H1 (cell line): ENCODE measurements at regions not wholly inside any gene's neighbourhood (a gene's known extent, or its start where the extent isn't known, plus 50 kb on each side); places are given as distances from the start of the nearest gene placed in this dataset.

Experiments used
- CTCF ChIA-PET: fragments of 300-600 bp; sonication (Branson Sonifier 250); formaldehyde crosslinking; loops from one replicate; lab custom pipeline; 2021; ENCODE audit not compliant: partially characterized antibody; lab: Charles Lee
- POLR2A ChIA-PET: fragments of 300-600 bp; sonication (Branson Sonifier 250); formaldehyde crosslinking; loops from one replicate; lab custom pipeline; 2021; ENCODE audit warnings: inconsistent platforms; ENCODE audit not compliant: partially characterized antibody; lab: Charles Lee
- DNase-seq, 2 experiments: peaks; one replicate each; pipeline versions ENCODE4 v3.0.0 to v3.0.0-alpha.2; 2010 to 2022; ENCODE audit warnings: low spot score in 2 of 2, low read depth in 1 of 2, mixed read lengths in 1 of 2
- FAIRE-seq: peaks from 2 replicates; lab custom pipeline; 2011; peaks lifted over from hg19 to GRCh38; lab: Jason Lieb, UNC
- H2AFZ ChIP-seq: 2 replicates; pipeline ENCODE4 v1.8.1; 2012; ENCODE audit warnings: low read length, inconsistent platforms
- H2AK5ac ChIP-seq: 2 replicates; pipeline ENCODE4 v1.6.1; 2013; ENCODE audit warnings: low read depth, low read length
- H2BK120ac ChIP-seq: replicated peaks from 2 replicates; pipeline ENCODE3; 2013; ENCODE audit warnings: low read depth, low read length, inconsistent platforms
- H2BK12ac ChIP-seq: 2 replicates; pipeline ENCODE4 v1.6.1; 2013; ENCODE audit warnings: low read depth, low read length
- H2BK15ac ChIP-seq: 2 replicates; pipeline ENCODE4 v1.6.1; 2013; ENCODE audit warnings: low read length
- H2BK20ac ChIP-seq: 2 replicates; pipeline ENCODE4 v1.6.1; 2013; ENCODE audit warnings: low read length
- H2BK5ac ChIP-seq: 2 replicates; pipeline ENCODE4 v1.6.1; 2013; ENCODE audit warnings: low read depth, low read length
- H3K14ac ChIP-seq: 2 replicates; pipeline ENCODE4 v1.6.1; 2013; ENCODE audit warnings: inconsistent platforms; ENCODE audit not compliant: insufficient read length
- H3K18ac ChIP-seq: 2 replicates; pipeline ENCODE4 v1.6.1; 2013; ENCODE audit warnings: low read length; ENCODE audit errors: extremely low read depth
- H3K23ac ChIP-seq: 2 replicates; pipeline ENCODE4 v1.6.1; 2013; ENCODE audit warnings: inconsistent platforms; ENCODE audit not compliant: insufficient read length
- H3K23me2 ChIP-seq: 2 replicates; pipeline ENCODE4 v1.6.1; 2013; ENCODE audit warnings: low read depth, low read length
- H3K27ac ChIP-seq: 2 replicates; pipeline ENCODE4 v1.6.1; 2011; ENCODE audit warnings: low read depth, low read length, inconsistent platforms
- H3K27me3 ChIP-seq, 4 experiments: replicated peaks in 1 of 4; 1 replicate in 1 of 4; 2 replicates in 3 of 4; pipeline versions ENCODE4 v1.6.1 to v1.8.1; 2011 to 2013; ENCODE audit warnings: low read length in 3 of 4, mild to moderate bottlenecking in 3 of 4, inconsistent platforms in 2 of 4, mixed read lengths in 2 of 4, moderate library complexity in 1 of 4; ENCODE audit not compliant: control insufficient read depth in 3 of 4, insufficient read depth in 3 of 4; ENCODE audit errors: extremely low read depth in 1 of 4
- H3K36me3 ChIP-seq, 4 experiments: 2 replicates each; pipeline versions ENCODE4 v1.6.1 to v1.8.1; 2011 to 2013; ENCODE audit warnings: mild to moderate bottlenecking in 4 of 4, low read length in 3 of 4, moderate library complexity in 2 of 4, control low read depth in 1 of 4, inconsistent platforms in 1 of 4; ENCODE audit not compliant: insufficient read depth in 4 of 4, control insufficient read depth in 2 of 4
- H3K4ac ChIP-seq: replicated peaks from 2 replicates; pipeline ENCODE3; 2013; ENCODE audit warnings: low read length, low read depth, mixed read lengths, inconsistent platforms; ENCODE audit not compliant: insufficient read length
- H3K4me1 ChIP-seq, 4 experiments: replicated peaks in 1 of 4; 1 replicate in 1 of 4; 2 replicates in 3 of 4; pipeline versions ENCODE4 v1.6.1 to v1.8.1; 2011 to 2013; ENCODE audit warnings: low read length in 3 of 4, inconsistent platforms in 2 of 4, mixed read lengths in 1 of 4; ENCODE audit not compliant: insufficient read depth in 4 of 4, control insufficient read depth in 3 of 4
- H3K4me2 ChIP-seq, 2 experiments: 2 replicates each; pipeline versions ENCODE4 v1.6.1 to v1.8.1; 2011 to 2013; ENCODE audit warnings: low read depth in 2 of 2, low read length in 2 of 2, control low read depth in 1 of 2, inconsistent platforms in 1 of 2, mild to moderate bottlenecking in 1 of 2; ENCODE audit not compliant: insufficient read depth in 1 of 2
- H3K4me3 ChIP-seq, 4 experiments: fragments of 200-600, 300-600 bp in 1 of 4; sonication (generic), shearing (Covaris generic), sonication (Bioruptor Twin) in 1 of 4; 2 replicates each; pipeline versions ENCODE4 v1.5.1 to v1.8.1; 2011 to 2016; ENCODE audit warnings: low read length in 4 of 4, low read depth in 3 of 4, control low read depth in 2 of 4, inconsistent platforms in 2 of 4, mild to moderate bottlenecking in 2 of 4, mixed read lengths in 1 of 4, moderate library complexity in 1 of 4; ENCODE audit not compliant: insufficient read depth in 2 of 4; ENCODE audit errors: extremely low read depth in 1 of 4
- H3K56ac ChIP-seq: replicated peaks from 2 replicates; pipeline ENCODE3; 2013; ENCODE audit warnings: low read depth, mild to moderate bottlenecking, mixed read lengths, low read length, inconsistent platforms; ENCODE audit not compliant: insufficient read length
- H3K79me1 ChIP-seq: 2 replicates; pipeline ENCODE4 v1.6.1; 2013; ENCODE audit warnings: low read depth, low read length, control low read depth
- H3K79me2 ChIP-seq, 2 experiments: 2 replicates each; pipeline versions ENCODE4 v1.6.1 to v1.8.1; 2012 to 2013; ENCODE audit warnings: low read length in 2 of 2, mild to moderate bottlenecking in 2 of 2, inconsistent platforms in 1 of 2; ENCODE audit not compliant: insufficient read depth in 2 of 2, control insufficient read depth in 1 of 2
- H3K9ac ChIP-seq, 4 experiments: replicated peaks in 1 of 4; 1 replicate in 1 of 4; 2 replicates in 3 of 4; pipeline versions ENCODE4 v1.6.1 to v1.8.1; 2011 to 2013; ENCODE audit warnings: low read depth in 3 of 4, low read length in 3 of 4, control low read depth in 2 of 4, mild to moderate bottlenecking in 2 of 4, moderate library complexity in 2 of 4, inconsistent platforms in 1 of 4; ENCODE audit errors: extremely low read depth in 1 of 4
- H3K9me3 ChIP-seq, 2 experiments: 2 replicates each; pipeline versions ENCODE4 v1.6.1 to v1.8.1; 2012 to 2013; ENCODE audit warnings: mild to moderate bottlenecking in 2 of 2, moderate library complexity in 2 of 2, control low read depth in 1 of 2, inconsistent platforms in 1 of 2, low read depth in 1 of 2, low read length in 1 of 2, mixed read lengths in 1 of 2; ENCODE audit not compliant: insufficient read depth in 2 of 2
- H4K20me1 ChIP-seq, 2 experiments: replicated peaks in 1 of 2; 2 replicates each; pipeline versions ENCODE3 to v1.8.1; 2011 to 2013; ENCODE audit warnings: inconsistent platforms in 2 of 2, low read length in 2 of 2, mild to moderate bottlenecking in 1 of 2; ENCODE audit not compliant: insufficient read depth in 2 of 2, control insufficient read depth in 1 of 2
- H4K5ac ChIP-seq: 2 replicates; pipeline ENCODE4 v1.6.1; 2013; ENCODE audit warnings: low read length, low read depth, mixed read lengths, inconsistent platforms; ENCODE audit not compliant: insufficient read length
- H4K8ac ChIP-seq: 2 replicates; pipeline ENCODE4 v1.8.0; 2013; ENCODE audit warnings: mild to moderate bottlenecking, moderate library complexity, low read length, inconsistent platforms; ENCODE audit not compliant: insufficient read depth; ENCODE audit errors: extremely low read depth
- H4K91ac ChIP-seq: replicated peaks from 2 replicates; pipeline ENCODE3; 2013; ENCODE audit warnings: low read length, mixed read lengths, inconsistent platforms; ENCODE audit not compliant: insufficient read length
- FOSL1 ChIP-seq: IDR thresholded peaks from 2 replicates; pipeline ENCODE4 v1.6.1; 2011; ENCODE audit warnings: mild to moderate bottlenecking, low read depth, low read length, moderate library complexity; ENCODE audit not compliant: insufficient read depth
- POLR2AphosphoS5 ChIP-seq: IDR thresholded peaks from 2 replicates; pipeline ENCODE4 v1.6.1; 2011; ENCODE audit warnings: low read depth, low read length
- SIX5 ChIP-seq: IDR thresholded peaks from 2 replicates; pipeline ENCODE4 v1.6.1; 2011; ENCODE audit warnings: mild to moderate bottlenecking, low read depth, low read length
- YY1 ChIP-seq: IDR thresholded peaks from 2 replicates; pipeline ENCODE4 v1.6.1; 2011; ENCODE audit warnings: low read depth, mild to moderate bottlenecking, low read length
- WGBS, 2 experiments: shearing (Covaris generic) in 1 of 2; methylation state at CpG; one replicate each; pipeline versions ENCODE4 v1.1.6 to v1.1.7; 2013 to 2015; ENCODE audit warnings: low lambda C conversion rate in 2 of 2, mixed read lengths in 2 of 2, inconsistent platforms in 1 of 2, low coverage in 1 of 2, missing lambda C conversion rate in 1 of 2; ENCODE audit not compliant: insufficient replicate concordance in 2 of 2, insufficient coverage in 1 of 2, insufficient read length in 1 of 2; ENCODE audit errors: extremely low coverage in 1 of 2, missing lambda C conversion rate in 1 of 2; 5-methylcytosine and 5-hydroxymethylcytosine counted together

DNA sequence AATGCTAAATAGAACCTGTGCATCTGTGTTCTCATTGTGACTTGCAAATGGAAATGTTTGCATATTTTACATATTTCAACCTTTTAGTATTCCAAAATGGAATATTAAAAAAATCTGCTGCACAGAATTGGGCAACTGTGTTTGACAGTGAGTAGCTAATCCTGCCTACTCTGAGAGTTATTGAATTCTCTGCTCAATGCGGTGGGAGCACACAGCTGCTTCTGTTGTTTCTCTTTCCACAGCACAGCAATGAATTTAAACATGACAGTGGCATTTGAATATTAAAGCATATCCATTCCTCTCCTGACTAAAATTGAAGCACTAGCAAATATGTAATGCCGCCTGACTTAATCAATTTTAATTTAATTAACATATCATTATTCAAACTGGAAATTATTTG is 366.6 kb downstream of the GASK1B start:
- H3K27ac ChIP-seq: no peak overlapping the region
- H4K8ac ChIP-seq: no peak overlapping the region
- H2BK15ac ChIP-seq: no peak overlapping the region
- H3K27me3 ChIP-seq: no peaks in the 10 kb centered on the region
- no peaks in the 10 kb centered on the region for H3K36me3 ChIP-seq
- no peaks in the 10 kb centered on the region for H3K79me1 ChIP-seq
- H3K23ac ChIP-seq: no peak overlapping the region
- no peak overlapping the region for H2BK12ac ChIP-seq
- CTCF ChIA-PET: interaction anchor here (0.6 to 2.2 kb wide), 8 partner anchors 9 to 371 kb away, joined by 3 to 8 read pairs (median 4); no protein-coding TSS in a partner anchor
- no peak overlapping the region for H3K14ac ChIP-seq
- H3K18ac ChIP-seq: no peak overlapping the region
- no peak overlapping the region for H2AFZ ChIP-seq
- H3K4me1 ChIP-seq: no peaks in the 10 kb centered on the region
- FAIRE-seq: no peak
- no peak for TF ChIP-seq SIX5
- TF ChIP-seq POLR2AphosphoS5: no peak
- TF ChIP-seq YY1: no peak
- TF ChIP-seq FOSL1: no peak
- TF ChIP-seq, all 59 proteins: peak for 0
- Histone ChIP-seq H2BK20ac (no peak overlapping the region), H3K4ac (no peak overlapping the region), H4K20me1 (no peaks in the 10 kb centered on the region), H2BK120ac (no peak overlapping the region), H3K23me2 (no peaks in the 10 kb centered on the region), H3K56ac (no peak overlapping the region), H3K79me2 (no peaks in the 10 kb centered on the region), H4K5ac (no peak overlapping the region), H3K9me3 (no peaks in the 10 kb centered on the region), H4K91ac (no peak overlapping the region), H2AK5ac (no peak overlapping the region), H2BK5ac (no peak overlapping the region), H3K4me3 (no peak overlapping the region), H3K4me2 (no peak overlapping the region), H3K9ac (no peak overlapping the region)
- POLR2A ChIA-PET: no interaction called here
- no peak for DNase-seq
- 89% methylated on average over 2 of the region's 2 CpGs; no CpG with 5 or more reads in 1 of the 2 experiments for WGBS, 2 experiments
